Ishikawa (cell line): ENCODE measurements at regions not wholly inside any gene's neighbourhood (a gene's known extent, or its start where the extent isn't known, plus 50 kb on each side); places are given as distances from the start of the nearest gene placed in this dataset.

Experiments
- CEBPB ChIP-seq: IDR thresholded peaks from 2 replicates; pipeline ENCODE4 v1.6.1; 2012
- CREB1 ChIP-seq: IDR thresholded peaks from 2 replicates; pipeline ENCODE4 v1.6.1; 2012; ENCODE audit warnings: low read depth
- EGR1 ChIP-seq: IDR thresholded peaks from 2 replicates; pipeline ENCODE4 v1.6.1; 2012
- EP300 ChIP-seq: IDR thresholded peaks from 2 replicates; pipeline ENCODE4 v1.6.1; 2012; ENCODE audit warnings: borderline replicate concordance
- FOXM1 ChIP-seq: IDR thresholded peaks from 2 replicates; pipeline ENCODE4 v1.6.1; 2012; ENCODE audit warnings: low read depth, borderline replicate concordance
- MAX ChIP-seq: IDR thresholded peaks from 2 replicates; pipeline ENCODE4 v1.6.1; 2012
- NFIC ChIP-seq: IDR thresholded peaks from 2 replicates; pipeline ENCODE4 v1.6.1; 2012
- RAD21 ChIP-seq: IDR thresholded peaks from 2 replicates; pipeline ENCODE4 v1.6.1; 2012; ENCODE audit warnings: low read depth
- TAF1 ChIP-seq: IDR thresholded peaks from 2 replicates; pipeline ENCODE4 v1.6.1; 2012; ENCODE audit warnings: low read depth, mild to moderate bottlenecking
- TCF12 ChIP-seq: IDR thresholded peaks from 2 replicates; pipeline ENCODE4 v1.6.1; 2012; ENCODE audit warnings: low read depth
- TEAD4 ChIP-seq: IDR thresholded peaks from 2 replicates; pipeline ENCODE4 v1.6.1; 2012
- YY1 ChIP-seq: IDR thresholded peaks from 2 replicates; pipeline ENCODE4 v1.6.1; 2012; ENCODE audit warnings: low read depth
- ZBTB7A ChIP-seq: IDR thresholded peaks from 2 replicates; pipeline ENCODE4 v1.6.1; 2012; ENCODE audit warnings: low read depth
- TF ChIP-seq, protein P1 (sequence below): IDR thresholded peaks from 2 replicates; pipeline ENCODE4 v1.6.1; 2012; ENCODE audit warnings: low read depth, mild to moderate bottlenecking
- TF ChIP-seq, protein P2 (sequence below): IDR thresholded peaks from 2 replicates; pipeline ENCODE4 v1.6.1; 2012

DNA sequence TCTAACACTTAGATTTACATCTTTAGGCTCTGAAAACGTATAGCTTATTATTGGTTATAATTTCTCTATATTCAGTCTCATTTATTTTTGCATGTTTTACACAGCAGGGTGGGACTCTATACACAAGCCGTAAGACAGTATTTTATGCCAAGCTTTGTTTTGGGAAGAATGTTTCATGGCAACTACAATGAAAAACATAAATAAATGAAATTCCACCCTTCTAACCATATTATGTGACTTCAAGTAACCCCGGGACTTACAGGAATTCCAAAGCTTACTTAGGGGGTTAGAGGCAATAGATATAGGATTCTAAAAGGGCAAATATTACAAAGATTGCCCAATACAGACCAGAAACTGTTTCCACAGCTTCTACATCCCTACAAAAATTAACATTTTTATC is 370.9 kb downstream of the PRR32 start:
- TF ChIP-seq MAX = no peak

DNA sequence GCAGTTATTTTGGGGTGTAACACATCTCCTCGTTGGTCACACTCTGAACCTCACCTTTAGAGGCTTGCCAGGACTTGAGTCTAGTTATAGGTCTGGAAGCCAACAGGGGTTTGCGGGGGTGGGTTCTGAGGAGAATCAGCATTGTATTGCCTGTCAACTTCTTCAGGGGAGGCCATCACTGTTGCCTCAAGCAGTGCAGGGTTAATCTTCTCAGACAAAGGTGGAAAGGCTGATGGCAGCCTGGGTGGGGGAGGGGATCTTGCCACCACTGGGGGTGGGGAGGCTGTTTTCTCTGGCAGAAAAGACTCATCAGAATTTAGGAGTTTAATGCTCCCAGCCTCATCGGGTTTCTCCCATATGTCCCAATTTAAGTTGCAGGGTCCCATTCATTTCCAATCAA is 387.8 kb downstream of the PRR32 start:
- TF ChIP-seq FOXM1 (no peak), EP300 (no peak), CREB1 (no peak), RAD21 (no peak), TEAD4 (no peak)
- TF ChIP-seq, protein P1, sequence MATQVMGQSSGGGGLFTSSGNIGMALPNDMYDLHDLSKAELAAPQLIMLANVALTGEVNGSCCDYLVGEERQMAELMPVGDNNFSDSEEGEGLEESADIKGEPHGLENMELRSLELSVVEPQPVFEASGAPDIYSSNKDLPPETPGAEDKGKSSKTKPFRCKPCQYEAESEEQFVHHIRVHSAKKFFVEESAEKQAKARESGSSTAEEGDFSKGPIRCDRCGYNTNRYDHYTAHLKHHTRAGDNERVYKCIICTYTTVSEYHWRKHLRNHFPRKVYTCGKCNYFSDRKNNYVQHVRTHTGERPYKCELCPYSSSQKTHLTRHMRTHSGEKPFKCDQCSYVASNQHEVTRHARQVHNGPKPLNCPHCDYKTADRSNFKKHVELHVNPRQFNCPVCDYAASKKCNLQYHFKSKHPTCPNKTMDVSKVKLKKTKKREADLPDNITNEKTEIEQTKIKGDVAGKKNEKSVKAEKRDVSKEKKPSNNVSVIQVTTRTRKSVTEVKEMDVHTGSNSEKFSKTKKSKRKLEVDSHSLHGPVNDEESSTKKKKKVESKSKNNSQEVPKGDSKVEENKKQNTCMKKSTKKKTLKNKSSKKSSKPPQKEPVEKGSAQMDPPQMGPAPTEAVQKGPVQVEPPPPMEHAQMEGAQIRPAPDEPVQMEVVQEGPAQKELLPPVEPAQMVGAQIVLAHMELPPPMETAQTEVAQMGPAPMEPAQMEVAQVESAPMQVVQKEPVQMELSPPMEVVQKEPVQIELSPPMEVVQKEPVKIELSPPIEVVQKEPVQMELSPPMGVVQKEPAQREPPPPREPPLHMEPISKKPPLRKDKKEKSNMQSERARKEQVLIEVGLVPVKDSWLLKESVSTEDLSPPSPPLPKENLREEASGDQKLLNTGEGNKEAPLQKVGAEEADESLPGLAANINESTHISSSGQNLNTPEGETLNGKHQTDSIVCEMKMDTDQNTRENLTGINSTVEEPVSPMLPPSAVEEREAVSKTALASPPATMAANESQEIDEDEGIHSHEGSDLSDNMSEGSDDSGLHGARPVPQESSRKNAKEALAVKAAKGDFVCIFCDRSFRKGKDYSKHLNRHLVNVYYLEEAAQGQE = no peak

DNA sequence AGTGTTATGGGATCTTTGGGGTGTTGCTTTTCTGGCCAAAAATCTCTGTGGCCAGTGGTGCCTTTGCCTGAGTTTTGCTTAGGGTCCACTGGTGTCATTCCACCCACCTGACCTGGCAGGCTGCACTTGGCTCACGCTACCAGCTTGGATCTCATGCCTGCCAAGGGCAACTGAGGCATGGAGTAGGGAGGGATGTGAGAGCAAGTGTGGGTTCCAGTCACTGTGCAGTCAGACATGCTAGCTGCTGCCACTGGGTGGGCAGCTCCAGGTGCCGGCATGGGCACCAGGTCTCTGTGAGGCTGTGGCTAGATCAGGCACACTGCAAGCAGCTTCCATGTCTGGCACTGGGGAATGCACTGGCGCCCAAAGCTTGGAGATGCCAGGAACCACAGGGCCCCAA is 424.1 kb downstream of the PRR32 start:
- no peak for TF ChIP-seq FOXM1
- no peak for TF ChIP-seq TAF1
- TF ChIP-seq MAX = no peak
- no peak for TF ChIP-seq ZBTB7A
- TF ChIP-seq, protein P1 = no peak
- no peak for TF ChIP-seq TEAD4
- TF ChIP-seq, protein P2, sequence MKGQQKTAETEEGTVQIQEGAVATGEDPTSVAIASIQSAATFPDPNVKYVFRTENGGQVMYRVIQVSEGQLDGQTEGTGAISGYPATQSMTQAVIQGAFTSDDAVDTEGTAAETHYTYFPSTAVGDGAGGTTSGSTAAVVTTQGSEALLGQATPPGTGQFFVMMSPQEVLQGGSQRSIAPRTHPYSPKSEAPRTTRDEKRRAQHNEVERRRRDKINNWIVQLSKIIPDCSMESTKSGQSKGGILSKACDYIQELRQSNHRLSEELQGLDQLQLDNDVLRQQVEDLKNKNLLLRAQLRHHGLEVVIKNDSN = no peak
- TF ChIP-seq CREB1 = no peak

GRCh38 chrX:127259742-127260141 is 440.2 kb downstream of the PRR32 start:
- TF ChIP-seq EP300 (no peak), NFIC (no peak), TEAD4 (no peak), CREB1 (no peak), YY1 (no peak), RAD21 (no peak), ZBTB7A (no peak), EGR1 (no peak), CEBPB (no peak), TAF1 (no peak), MAX (no peak), TCF12 (no peak), FOXM1 (no peak)
- TF ChIP-seq, protein P1 = no peak
- TF ChIP-seq, protein P2 = no peak

DNA sequence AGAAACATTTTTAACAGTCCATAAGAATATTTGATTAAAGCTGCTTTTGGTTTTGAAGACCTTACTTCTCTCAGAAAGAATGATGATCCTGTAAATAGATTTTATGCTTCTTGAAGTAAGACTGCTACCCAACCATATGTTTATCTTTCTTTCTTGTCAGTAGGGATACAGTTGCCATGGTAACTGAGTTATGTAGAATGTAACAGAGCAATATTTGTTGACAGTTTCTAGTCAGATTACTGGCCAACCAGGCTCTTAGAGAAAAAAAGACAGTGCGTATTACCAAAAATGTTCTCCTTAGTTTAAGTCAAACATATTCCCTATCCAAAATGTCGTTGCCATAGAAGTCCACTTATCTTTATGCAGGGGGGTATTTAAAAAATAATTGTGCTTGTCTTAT is 456.8 kb downstream of the PRR32 start:
- TF ChIP-seq EGR1 (no peak), TCF12 (no peak), TAF1 (no peak), MAX (no peak), CREB1 (no peak), EP300 (no peak), ZBTB7A (no peak), YY1 (no peak), FOXM1 (no peak), CEBPB (no peak), TEAD4 (no peak), NFIC (no peak), RAD21 (no peak)
- TF ChIP-seq, protein P1 = no peak
- TF ChIP-seq, protein P2 = no peak
